KOPT-K1 (cell line): ENCODE measurements at regions not wholly inside any gene's neighbourhood (a gene's known extent, or its start where the extent isn't known, plus 50 kb on each side); places are given as distances from the start of the nearest gene placed in this dataset.

Experiments
- H3K27ac ChIP-seq: fragments of 200-600 bp; sonication (generic); 2 replicates; pipeline ENCODE4 v1.5.1; 2016; ENCODE audit warnings: antibody characterized with exemption, mild to moderate bottlenecking, low read depth, low read length; ENCODE audit not compliant: poor library complexity, severe bottlenecking
- H3K36me3 ChIP-seq: fragments of 200-600 bp; sonication (generic); 2 replicates; pipeline ENCODE4 v1.5.1; 2017; ENCODE audit warnings: antibody characterized with exemption, mild to moderate bottlenecking, low read length, moderate library complexity; ENCODE audit not compliant: insufficient read depth
- H3K9me3 ChIP-seq: fragments of 200-600 bp; sonication (generic); 2 replicates; pipeline ENCODE4 v1.5.1; 2017; ENCODE audit warnings: antibody characterized with exemption, low read length, mild to moderate bottlenecking; ENCODE audit not compliant: insufficient read depth, poor library complexity, severe bottlenecking

DNA sequence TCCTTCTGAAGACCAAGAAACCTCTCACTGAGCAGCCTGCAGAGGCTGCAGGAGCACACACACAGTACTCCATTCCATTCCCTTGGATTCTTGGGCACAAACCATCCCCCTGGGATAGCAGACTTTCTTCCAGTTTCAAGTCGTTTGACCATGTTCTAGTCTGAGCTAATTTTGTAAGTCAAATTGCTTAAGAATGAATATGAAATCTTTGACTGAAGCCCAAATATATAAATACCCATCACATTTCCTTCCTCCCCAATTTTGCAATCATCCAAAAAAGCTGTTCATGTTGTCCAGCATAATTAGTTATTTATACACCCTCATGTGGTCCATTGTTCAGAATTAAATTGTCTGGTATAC lies 231.2 kb upstream of the TPRG1 start:
- H3K27ac ChIP-seq, result no peak overlapping the region
- H3K36me3 ChIP-seq, result no peaks in the 10 kb centered on the region
- no peaks in the 10 kb centered on the region for H3K9me3 ChIP-seq

DNA sequence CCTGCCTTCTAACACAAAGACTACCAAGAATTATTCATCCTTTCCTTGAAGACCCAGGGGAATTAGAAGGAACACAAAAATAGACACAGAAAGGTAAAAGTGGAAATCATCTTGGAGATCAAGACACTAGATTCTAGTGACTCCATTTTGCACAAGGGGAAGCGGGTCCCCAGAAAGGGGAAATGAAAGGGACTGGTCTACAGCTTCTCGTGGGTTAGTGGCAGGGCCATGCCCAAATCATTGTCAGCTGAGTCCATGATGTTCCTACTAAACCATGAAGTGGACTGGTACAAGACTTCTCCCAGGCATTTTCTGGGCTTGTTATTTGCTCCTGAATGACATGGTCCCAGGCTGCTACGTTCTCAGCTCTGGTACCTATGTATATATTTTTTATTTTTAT lies 230.7 kb upstream of the TPRG1 start:
- Histone ChIP-seq H3K27ac (no peak overlapping the region), H3K9me3 (no peaks in the 10 kb centered on the region), H3K36me3 (no peaks in the 10 kb centered on the region)

DNA sequence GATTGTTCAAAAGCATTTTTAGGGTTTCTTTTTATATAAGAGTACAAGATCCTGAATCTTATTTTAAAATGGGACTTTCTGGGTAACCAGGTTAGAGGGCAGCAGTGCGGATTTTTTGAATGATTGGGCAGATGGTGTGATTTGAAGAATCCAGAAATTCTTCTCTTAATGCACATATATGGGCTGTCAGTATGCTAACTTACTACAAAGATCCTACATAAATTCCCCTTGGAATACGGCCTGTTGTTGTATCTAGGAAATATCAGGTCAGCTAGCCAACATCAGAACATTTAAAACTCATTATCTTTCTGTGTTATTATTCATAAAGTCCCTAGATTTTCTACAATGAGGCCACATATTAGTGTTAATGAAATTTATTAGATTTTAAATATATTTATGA lies 229.6 kb upstream of the TPRG1 start:
- Histone ChIP-seq H3K9me3 (no peaks in the 10 kb centered on the region), H3K36me3 (no peaks in the 10 kb centered on the region), H3K27ac (no peak overlapping the region)

DNA sequence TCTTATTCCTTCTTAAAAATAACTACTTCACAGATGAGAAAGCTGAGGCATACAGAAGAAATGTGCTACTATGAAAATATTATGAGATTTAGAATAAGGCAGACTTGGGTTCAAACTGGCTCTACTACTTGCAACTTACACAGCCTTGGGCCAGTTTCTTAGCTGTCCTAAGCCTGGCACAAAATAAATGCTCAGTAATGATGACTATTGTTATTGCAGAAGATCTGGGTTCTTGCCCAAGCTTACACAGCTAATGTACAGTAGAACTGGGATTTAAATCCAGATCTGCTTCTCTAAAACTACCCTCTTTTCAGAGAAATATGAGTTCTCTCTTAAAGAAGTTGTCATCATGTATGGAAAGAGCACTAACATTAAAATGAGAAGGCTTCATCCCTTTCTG lies 228.2 kb upstream of the TPRG1 start:
- Histone ChIP-seq H3K27ac (no peak overlapping the region), H3K9me3 (no peaks in the 10 kb centered on the region), H3K36me3 (no peaks in the 10 kb centered on the region)

DNA sequence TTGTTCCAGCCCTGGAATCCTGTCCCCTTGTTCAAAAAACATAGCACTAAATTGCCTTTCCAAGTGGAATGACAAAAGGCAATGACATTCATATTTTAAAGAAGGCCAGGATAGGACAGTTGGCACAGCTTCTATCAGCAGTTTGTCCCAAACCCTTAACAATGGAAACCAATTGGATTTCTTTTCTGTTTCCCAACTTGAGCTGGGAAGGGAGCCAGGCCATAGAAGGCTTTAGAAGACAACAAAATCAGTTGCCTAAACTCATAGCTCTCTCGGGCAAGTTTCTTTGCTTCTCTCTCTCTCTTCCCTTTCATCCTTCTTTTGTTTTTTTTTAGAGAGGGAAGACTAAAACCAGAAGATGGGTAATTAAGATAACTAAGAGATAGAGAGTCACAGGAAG lies 227.7 kb upstream of the TPRG1 start:
- Histone ChIP-seq H3K27ac (no peak overlapping the region), H3K36me3 (no peaks in the 10 kb centered on the region), H3K9me3 (no peaks in the 10 kb centered on the region)

DNA sequence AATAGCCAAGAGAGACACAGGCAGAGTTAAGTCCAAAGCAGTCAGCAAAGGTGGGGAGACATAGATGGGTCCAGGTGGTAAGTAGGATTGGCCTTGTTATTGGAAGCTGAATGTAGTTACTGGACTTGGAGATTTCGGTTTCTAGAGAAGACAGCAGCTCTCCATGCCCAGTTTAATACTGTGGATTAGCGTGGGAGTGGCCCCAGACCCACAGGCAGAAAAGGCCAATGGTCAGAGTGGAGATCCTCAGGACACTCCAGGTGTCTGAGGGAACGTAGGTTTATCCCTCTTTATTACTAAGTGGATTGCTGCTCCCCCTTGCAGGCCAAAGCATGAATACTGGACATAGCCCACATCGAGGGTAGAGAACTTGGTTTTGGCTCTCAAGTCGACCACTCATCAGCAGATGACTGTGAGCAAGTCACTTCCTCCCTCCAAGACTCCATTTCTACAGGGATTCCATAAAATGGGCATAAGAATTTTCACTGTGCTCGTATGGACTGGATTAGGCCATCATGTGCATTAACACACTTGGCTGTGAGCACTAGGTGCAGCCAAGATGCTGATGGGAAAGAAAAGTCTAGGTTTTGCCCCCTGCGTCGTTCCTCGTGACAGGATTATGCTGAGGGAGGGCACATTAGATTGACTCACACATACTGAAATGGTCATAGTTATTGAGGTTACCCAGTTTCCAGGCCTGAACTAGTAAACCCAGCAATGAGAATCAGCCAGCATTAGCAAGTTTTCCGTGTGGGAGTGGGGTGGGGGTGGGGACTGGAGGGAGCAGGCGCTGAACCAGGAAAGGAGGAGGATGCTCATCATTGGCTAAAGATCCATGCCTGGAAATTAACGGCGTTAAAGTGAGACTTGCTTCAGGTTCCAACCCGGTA lies 225.2 kb upstream of the TPRG1 start:
- no peaks in the 10 kb centered on the region for H3K36me3 ChIP-seq
- no peak overlapping the region for H3K27ac ChIP-seq
- no peaks in the 10 kb centered on the region for H3K9me3 ChIP-seq

DNA sequence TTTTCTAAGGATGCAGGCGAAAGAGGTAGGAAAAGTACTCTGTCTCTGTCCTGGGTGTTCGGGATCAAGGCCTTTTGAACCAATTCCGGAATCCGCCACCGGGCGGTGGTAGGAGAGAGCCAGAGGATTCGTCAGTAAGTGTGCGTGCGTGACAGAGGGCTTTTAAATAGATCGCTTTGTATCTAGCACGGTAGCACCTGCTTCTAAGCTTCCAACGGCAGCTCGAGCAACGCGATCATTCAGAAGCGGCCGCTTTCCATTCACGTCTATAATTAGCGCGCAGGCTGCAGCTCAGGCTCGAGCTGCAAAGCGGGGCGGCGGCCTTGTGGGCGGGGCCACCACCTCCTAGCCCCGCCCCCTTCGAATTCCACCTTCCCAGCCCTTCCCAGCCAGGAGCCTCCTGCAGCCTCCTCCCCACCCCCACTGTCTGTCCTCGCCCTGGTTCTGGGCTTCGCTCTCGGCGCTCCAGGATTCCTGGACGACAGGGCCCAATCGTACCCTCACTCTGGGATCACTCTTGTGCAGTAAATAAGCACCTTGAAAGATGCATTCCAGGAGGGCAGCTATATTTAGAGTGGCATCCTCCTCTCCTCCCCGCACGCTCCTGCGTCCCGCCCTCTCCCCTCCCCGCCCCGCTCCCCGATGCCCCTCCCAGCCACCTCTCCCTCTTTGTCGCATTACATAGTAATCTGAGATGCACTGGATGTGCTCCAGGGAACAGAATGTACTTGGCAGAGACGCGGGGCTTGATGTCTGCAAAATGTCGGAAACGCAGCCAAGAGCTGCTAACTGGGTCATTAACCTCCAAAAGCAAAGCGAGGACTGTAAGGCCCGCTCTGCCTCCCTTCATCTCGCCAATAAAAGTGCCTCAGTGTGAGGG lies 224.1 kb upstream of the TPRG1 start:
- Histone ChIP-seq H3K36me3 (no peaks in the 10 kb centered on the region), H3K27ac (no peak overlapping the region), H3K9me3 (no peaks in the 10 kb centered on the region)

DNA sequence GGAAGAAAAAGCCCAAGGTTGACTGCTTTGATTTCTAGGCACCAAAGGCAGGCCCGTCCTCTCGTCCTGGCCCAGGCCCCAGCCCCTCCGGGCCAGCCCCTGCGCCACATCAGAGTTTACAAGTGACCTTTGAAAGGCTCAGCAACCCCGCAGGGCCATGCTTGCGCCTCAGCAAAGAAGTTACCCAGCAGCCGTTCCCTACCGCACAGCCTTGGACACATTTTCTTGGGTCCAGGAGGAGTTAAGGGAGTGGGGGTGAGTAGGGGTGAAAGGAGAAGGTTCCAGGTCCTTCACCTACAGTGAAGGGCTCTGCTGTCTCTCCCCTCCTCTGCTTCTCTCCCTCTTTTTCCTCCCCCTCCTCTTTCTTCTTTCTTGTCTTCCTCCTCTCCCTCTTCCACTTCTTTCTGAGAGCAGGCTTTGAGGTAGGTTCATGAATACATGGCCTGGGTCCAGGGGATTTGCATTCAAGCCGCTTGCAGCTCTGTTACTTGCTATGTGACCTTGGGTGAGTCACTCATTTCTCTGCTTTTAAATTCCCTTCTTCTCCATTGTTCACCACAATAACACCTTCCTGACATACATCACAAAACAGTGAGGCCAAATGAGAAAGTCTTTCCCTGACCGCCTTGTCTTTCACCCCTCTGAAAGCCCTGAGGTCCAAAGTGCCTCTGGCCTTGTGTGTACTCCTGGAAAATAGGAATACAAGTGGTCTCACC lies 223.3 kb upstream of the TPRG1 start:
- Histone ChIP-seq H3K36me3 (no peaks in the 10 kb centered on the region), H3K27ac (no peak overlapping the region), H3K9me3 (no peaks in the 10 kb centered on the region)

DNA sequence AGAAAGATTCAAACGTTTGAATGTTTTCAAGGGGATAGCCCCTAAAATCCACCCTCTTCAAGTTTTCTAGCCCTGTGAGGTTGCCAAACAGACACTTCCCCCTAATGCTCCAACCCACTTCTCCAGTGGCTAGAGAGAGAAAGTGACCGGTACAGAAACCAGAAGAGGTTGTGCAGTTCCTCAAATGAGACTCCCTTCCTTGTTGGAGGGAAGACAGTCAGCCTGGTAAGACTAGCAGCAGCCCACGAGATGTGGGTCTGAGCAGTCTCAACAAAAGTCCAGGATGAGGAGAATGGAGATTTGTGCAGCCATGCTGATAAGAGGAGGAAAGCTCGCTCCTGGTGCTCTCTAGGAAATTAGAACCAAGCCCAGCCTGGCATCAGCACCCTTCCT lies 222.8 kb upstream of the TPRG1 start:
- H3K36me3 ChIP-seq, result no peaks in the 10 kb centered on the region
- H3K9me3 ChIP-seq, result no peaks in the 10 kb centered on the region
- no peak overlapping the region for H3K27ac ChIP-seq

DNA sequence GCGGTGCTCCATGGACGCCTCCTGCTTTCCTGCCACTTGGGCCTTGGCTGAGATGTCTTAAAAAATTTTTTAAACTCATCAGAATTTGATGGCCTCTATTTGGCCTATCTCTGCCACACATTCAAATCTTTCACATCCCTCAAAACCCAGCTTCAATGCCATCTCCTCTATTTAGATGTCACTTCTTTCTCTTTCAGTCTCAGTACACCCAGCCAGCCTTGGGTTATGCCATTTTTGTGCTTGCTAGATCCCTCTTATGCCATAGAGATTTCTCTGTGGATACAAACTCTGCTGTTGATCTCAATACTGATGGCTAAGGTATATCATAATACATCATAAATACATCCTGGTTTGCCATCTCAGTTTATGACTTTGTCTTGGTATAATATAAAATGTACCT lies 222.3 kb upstream of the TPRG1 start:
- Histone ChIP-seq H3K27ac (no peak overlapping the region), H3K9me3 (no peaks in the 10 kb centered on the region), H3K36me3 (no peaks in the 10 kb centered on the region)

DNA sequence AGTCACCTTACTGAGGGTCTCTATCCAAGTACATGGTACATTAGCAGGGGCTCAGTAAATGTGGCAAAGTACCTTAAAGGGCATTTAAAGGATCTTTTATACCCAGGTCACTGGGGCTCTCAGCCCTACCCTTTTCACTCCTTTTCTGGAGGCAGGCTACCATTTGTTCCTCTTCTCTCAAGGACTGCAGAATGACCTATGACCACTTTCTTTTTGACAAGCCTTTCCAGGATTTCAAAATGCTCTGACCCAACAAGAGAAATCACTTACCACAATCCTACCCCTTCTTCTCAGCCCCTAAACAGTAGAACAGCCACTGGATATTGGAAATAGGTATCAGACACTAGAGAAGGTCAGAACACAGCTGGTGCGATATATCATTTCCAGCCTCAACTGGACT lies 221.8 kb upstream of the TPRG1 start:
- no peaks in the 10 kb centered on the region for H3K9me3 ChIP-seq
- no peak overlapping the region for H3K27ac ChIP-seq
- no peaks in the 10 kb centered on the region for H3K36me3 ChIP-seq

DNA sequence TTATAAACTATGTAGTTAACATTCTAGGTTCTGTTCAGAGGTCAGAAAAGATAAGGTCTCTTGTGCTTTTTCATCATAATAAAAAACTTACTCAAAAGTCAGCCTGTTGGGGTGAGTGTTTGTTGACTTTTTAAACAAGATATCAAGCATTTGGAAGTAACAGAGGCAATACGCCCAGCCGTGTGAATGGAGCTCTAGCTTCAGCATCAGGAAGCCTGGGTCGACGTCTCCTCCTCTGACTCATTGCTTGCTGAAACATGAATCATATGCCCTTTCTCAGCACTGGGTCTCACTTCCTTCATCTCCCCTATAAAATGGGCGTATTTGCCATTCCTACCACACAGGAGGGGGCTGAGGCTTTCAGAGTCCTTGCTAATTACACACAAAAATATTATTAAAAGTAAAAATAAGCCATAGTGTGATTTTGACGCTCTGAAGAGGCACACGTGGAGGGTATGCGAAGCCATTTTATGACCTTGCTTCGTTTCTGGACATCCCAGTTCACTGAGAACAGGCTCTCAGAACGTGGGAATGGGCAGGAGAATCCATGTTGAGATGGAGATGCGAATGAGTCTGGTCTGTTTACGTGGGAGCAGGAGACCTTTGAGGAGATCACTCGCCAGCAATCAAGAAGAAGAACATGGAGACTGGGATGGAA lies 220.8 kb upstream of the TPRG1 start:
- H3K27ac ChIP-seq, result no peak overlapping the region
- no peaks in the 10 kb centered on the region for H3K36me3 ChIP-seq
- no peaks in the 10 kb centered on the region for H3K9me3 ChIP-seq

DNA sequence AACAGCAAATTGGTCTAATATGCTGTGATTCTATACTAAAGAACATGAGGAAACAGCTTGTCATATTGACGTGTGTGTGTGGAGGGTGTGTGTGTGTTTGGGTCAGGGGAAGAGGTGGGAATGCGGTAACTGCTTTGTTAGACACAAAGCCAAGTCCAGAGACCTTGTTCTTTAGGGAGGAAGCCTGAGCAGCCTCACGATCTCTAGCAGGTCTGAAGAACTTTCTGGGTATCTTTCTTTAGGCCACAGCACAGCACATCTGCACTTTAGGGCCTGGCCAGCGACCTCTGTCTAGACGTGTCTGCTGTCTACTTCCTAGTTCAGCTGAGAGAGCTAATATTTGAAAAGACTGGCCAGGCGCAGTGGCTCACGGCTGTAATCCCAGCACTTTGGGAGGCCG lies 220.0 kb upstream of the TPRG1 start:
- no peak overlapping the region for H3K27ac ChIP-seq
- H3K36me3 ChIP-seq, result no peaks in the 10 kb centered on the region
- H3K9me3 ChIP-seq, result no peaks in the 10 kb centered on the region

DNA sequence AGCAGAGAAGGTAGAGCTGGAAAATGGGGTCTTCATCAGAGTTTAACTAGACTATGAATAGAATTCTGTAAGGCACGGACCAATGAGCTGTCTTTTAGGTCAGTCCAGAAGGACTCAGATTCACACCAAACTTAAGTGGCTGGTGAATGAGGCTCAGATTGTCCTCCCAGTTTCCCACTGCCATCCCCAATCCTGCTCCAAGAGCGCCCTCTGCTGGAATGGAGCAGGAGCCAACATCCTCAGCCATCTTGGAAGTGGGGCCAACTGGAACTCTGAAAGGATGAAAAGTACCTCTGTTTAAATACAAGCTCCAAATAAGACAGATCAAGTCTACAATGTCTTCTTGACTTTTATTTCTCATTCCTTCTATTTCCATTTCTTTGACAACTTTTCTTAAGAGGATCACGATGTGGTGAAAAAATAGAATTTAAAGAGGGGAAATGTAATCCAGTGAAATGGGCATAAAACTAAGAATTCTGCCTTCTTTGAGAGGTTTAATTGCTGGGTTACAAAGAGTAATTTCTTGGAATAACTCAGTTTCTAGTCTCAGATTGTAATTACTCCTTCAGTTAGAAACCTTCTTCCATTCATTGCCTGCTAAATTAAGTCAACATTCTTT lies 217.1 kb upstream of the TPRG1 start:
- Histone ChIP-seq H3K9me3 (no peaks in the 10 kb centered on the region), H3K27ac (no peak overlapping the region), H3K36me3 (no peaks in the 10 kb centered on the region)
